IMR-90 (cell line): ENCODE measurements at regions not wholly inside any gene's neighbourhood (a gene's known extent, or its start where the extent isn't known, plus 50 kb on each side); places are given as distances from the start of the nearest gene placed in this dataset.

ENCODE experiments used
- ATAC-seq: fragments of 200-7000 bp; cut with Tn5 transposase; 2 replicates; pipeline ENCODE4 v1.9.1; 2020; ENCODE audit warnings: low read depth, mild to moderate bottlenecking, moderate library complexity
- BruUV-seq: library from RNA; stranded (reverse); fragments of 400-500 nt; replicated peaks from 2 replicates; lab custom pipeline; 2021; lab: Mats Ljungman, UMichigan
- CTCF ChIA-PET: fragments of 300-600 bp; formaldehyde crosslinking; extraction: SDS; loops from one replicate; lab custom pipeline; 2021; ENCODE audit warnings: antibody characterized with exemption; lab: Yijun Ruan, JAX
- POLR2A ChIA-PET: fragments of 300-600 bp; sonication (Branson Sonifier 250); formaldehyde crosslinking; loops from one replicate; lab custom pipeline; 2022; ENCODE audit warnings: antibody characterized with exemption; ENCODE audit not compliant: unreplicated experiment; lab: Charles Lee
- DNase-seq: peaks from one replicate; pipeline ENCODE4 v3.0.0; 2013
- H2AFZ ChIP-seq: replicated peaks from 2 replicates; pipeline ENCODE3; 2013; ENCODE audit warnings: low read length, mild to moderate bottlenecking; ENCODE audit not compliant: poor library complexity
- H2AK5ac ChIP-seq: 2 replicates; pipeline ENCODE4 v1.6.1; 2013; ENCODE audit warnings: low read depth, low read length, inconsistent platforms
- H2AK9ac ChIP-seq: replicated peaks from 2 replicates; pipeline ENCODE3; 2013; ENCODE audit warnings: mild to moderate bottlenecking, low read depth, low read length, moderate library complexity; ENCODE audit not compliant: poor library complexity
- H2BK120ac ChIP-seq: 2 replicates; pipeline ENCODE4 v1.6.1; 2013; ENCODE audit warnings: low read depth, low read length, inconsistent platforms
- H2BK15ac ChIP-seq: 3 replicates; pipeline ENCODE4 v1.6.1; 2013; ENCODE audit warnings: low read depth, low read length, inconsistent platforms
- H2BK20ac ChIP-seq: 2 replicates; pipeline ENCODE4 v1.6.1; 2013; ENCODE audit warnings: low read depth, mild to moderate bottlenecking, inconsistent platforms, low read length, moderate library complexity
- H2BK5ac ChIP-seq: 2 replicates; pipeline ENCODE4 v1.6.1; 2013; ENCODE audit warnings: mild to moderate bottlenecking, low read depth, low read length, inconsistent platforms; ENCODE audit not compliant: poor library complexity, severe bottlenecking
- H3K14ac ChIP-seq: replicated peaks from 2 replicates; pipeline ENCODE4 v1.6.1; 2013; ENCODE audit warnings: low read depth, low read length, inconsistent platforms
- H3K18ac ChIP-seq: 2 replicates; pipeline ENCODE4 v1.6.1; 2013; ENCODE audit warnings: low read depth, low read length, control low read depth
- H3K23ac ChIP-seq: 2 replicates; pipeline ENCODE4 v1.6.1; 2013; ENCODE audit warnings: low read depth, low read length, inconsistent platforms
- H3K27ac ChIP-seq: 2 replicates; pipeline ENCODE4 v1.5.1; 2013; ENCODE audit warnings: mild to moderate bottlenecking, control low read depth, low read length; ENCODE audit not compliant: insufficient read depth
- H3K27me3 ChIP-seq: 2 replicates; pipeline ENCODE4 v1.6.1; 2013; ENCODE audit warnings: low read length; ENCODE audit not compliant: control insufficient read depth, insufficient read depth
- H3K36me3 ChIP-seq: 2 replicates; pipeline ENCODE4 v1.6.1; 2013; ENCODE audit warnings: low read length, mixed read lengths; ENCODE audit not compliant: control insufficient read depth, insufficient read depth
- H3K4ac ChIP-seq: 2 replicates; pipeline ENCODE4 v1.6.1; 2013; ENCODE audit warnings: low read depth, low read length, inconsistent platforms
- H3K4me1 ChIP-seq: 2 replicates; pipeline ENCODE4 v1.6.1; 2013; ENCODE audit warnings: low read length, mixed read lengths; ENCODE audit not compliant: control insufficient read depth, insufficient read depth
- H3K4me2 ChIP-seq: 2 replicates; pipeline ENCODE4 v1.6.1; 2013; ENCODE audit warnings: low read depth, mild to moderate bottlenecking, control low read depth, low read length, moderate library complexity
- H3K4me3 ChIP-seq: 2 replicates; pipeline ENCODE4 v1.5.1; 2013; ENCODE audit warnings: low read depth, mild to moderate bottlenecking, control low read depth, low read length, moderate library complexity; ENCODE audit not compliant: insufficient read depth
- H3K56ac ChIP-seq: 2 replicates; pipeline ENCODE4 v1.6.1; 2013; ENCODE audit warnings: low read length, inconsistent platforms; ENCODE audit not compliant: insufficient read depth; ENCODE audit errors: extremely low read depth
- H3K79me1 ChIP-seq, 2 experiments: 2 replicates each; pipeline ENCODE4 v1.6.1; 2013; ENCODE audit warnings: low read length in 2 of 2, inconsistent platforms in 1 of 2, low read depth in 1 of 2
- H3K9ac ChIP-seq: 2 replicates; pipeline ENCODE4 v1.6.1; 2013; ENCODE audit warnings: low read depth, low read length, control low read depth
- H3K9me1 ChIP-seq: 2 replicates; pipeline ENCODE4 v1.6.1; 2013; ENCODE audit warnings: low read length, inconsistent platforms; ENCODE audit not compliant: insufficient read depth
- H3K9me3 ChIP-seq: 2 replicates; pipeline ENCODE4 v1.6.1; 2013; ENCODE audit warnings: low read length; ENCODE audit not compliant: control insufficient read depth, insufficient read depth
- H4K20me1 ChIP-seq: 2 replicates; pipeline ENCODE4 v1.6.1; 2013; ENCODE audit warnings: low read length, inconsistent platforms; ENCODE audit not compliant: insufficient read depth
- H4K5ac ChIP-seq: 2 replicates; pipeline ENCODE4 v1.6.1; 2013; ENCODE audit warnings: mild to moderate bottlenecking, low read depth, low read length, control low read depth
- H4K8ac ChIP-seq, 2 experiments: 2 replicates each; pipeline ENCODE4 v1.6.1; 2013; ENCODE audit warnings: low read depth in 2 of 2, low read length in 2 of 2, control low read depth in 1 of 2, inconsistent platforms in 1 of 2
- H4K91ac ChIP-seq: 2 replicates; pipeline ENCODE4 v1.6.1; 2013; ENCODE audit warnings: low read depth, low read length, inconsistent platforms; ENCODE audit not compliant: insufficient read depth
- CTCF ChIP-seq: conservative IDR thresholded peaks from 2 replicates; pipeline ENCODE4 v1.5.1; 2012; ENCODE audit warnings: mild to moderate bottlenecking, low read depth, low read length, improper control_type of control experiment
- ELK1 ChIP-seq: fragments of 150-350 bp; IDR thresholded peaks from 2 replicates; pipeline ENCODE4 v1.6.1; 2016; ENCODE audit warnings: low read depth, mild to moderate bottlenecking, low read length, moderate library complexity, borderline replicate concordance
- NFE2L2 ChIP-seq: fragments of 150-350 bp; IDR thresholded peaks from 2 replicates; pipeline ENCODE4 v1.6.1; 2016; ENCODE audit warnings: low read depth, mild to moderate bottlenecking, low read length
- RAD21 ChIP-seq: IDR thresholded peaks from 2 replicates; pipeline ENCODE4 v1.6.1; 2012; ENCODE audit warnings: low read length, improper control_type of control experiment
- RFX5 ChIP-seq: IDR thresholded peaks from 2 replicates; pipeline ENCODE4 v1.8.0; 2012; ENCODE audit warnings: low read depth, mild to moderate bottlenecking, low read length, moderate library complexity
- SMC3 ChIP-seq: fragments of 150-350 bp; IDR thresholded peaks from 2 replicates; pipeline ENCODE4 v1.6.1; 2016; ENCODE audit warnings: low read depth, mild to moderate bottlenecking, antibody characterized with exemption, low read length, moderate library complexity
- WGBS, 2 experiments: methylation state at CpG; one replicate each; pipeline versions ENCODE4 v1.1.5 to v1.1.7; 2013; ENCODE audit warnings: missing lambda C conversion rate in 2 of 2; ENCODE audit not compliant: insufficient read length in 1 of 2; ENCODE audit errors: extremely low coverage in 2 of 2; 5-methylcytosine and 5-hydroxymethylcytosine counted together
- dilution Hi-C: fragments of 300-500 bp; cut with HindIII; formaldehyde crosslinking; loops from one replicate; pipeline ENCODE4 v1.14.3; 2018; ENCODE audit warnings: low sequenced_read_pairs; ENCODE audit not compliant: unreplicated experiment
- in situ Hi-C: fragments of 300-500 bp; cut with MboI; formaldehyde crosslinking; loops from 3 replicates; pipeline ENCODE4 v1.14.3; 2019; ENCODE audit warnings: low sequenced_read_pairs, inconsistent platforms, mixed read lengths
- intact Hi-C: fragments of 100-400 bp; cut with micrococcal nuclease; formaldehyde crosslinking; loops from 2 replicates; pipeline ENCODE4 v1.10.0; 2022

DNA sequence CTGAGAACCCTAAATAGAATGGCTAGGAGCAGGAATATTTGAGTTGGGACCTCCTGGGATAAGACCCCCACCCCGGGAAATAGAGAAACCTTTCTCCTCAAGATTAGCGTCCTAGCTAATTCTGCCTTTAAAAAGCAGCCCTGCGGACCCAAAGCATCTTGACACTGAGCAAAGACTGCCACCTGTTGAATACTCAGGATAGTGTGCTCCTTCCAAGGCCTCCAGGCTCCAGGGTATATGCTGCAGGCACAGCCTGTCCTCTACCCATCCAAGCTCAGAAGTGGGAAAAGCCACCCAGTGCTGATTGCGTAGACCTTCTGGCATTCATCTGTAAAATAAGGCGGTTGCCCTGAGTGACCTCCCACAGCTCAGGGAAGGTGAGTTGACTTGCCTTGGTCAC lies 456.2 kb upstream of the DYNLRB2 start:
- no TSS peak for BruUV-seq
- ChIA-PET CTCF (interaction anchor here (0.6 to 1.1 kb wide), 2 partner anchors 21 to 86 kb away, joined by 3 to 4 read pairs; no protein-coding TSS in a partner anchor), POLR2A (no interaction called here)
- Histone ChIP-seq H2AK9ac (no peak overlapping the region), H4K91ac (no peak overlapping the region), H3K27me3 (no peaks in the 10 kb centered on the region), H2BK20ac (no peak overlapping the region), H2BK120ac (no peak overlapping the region), H3K36me3 (no peaks in the 10 kb centered on the region), H3K56ac (no peak overlapping the region), H3K9me1 (no peaks in the 10 kb centered on the region), H3K4me2 (no peak overlapping the region), H3K9me3 (no peaks in the 10 kb centered on the region), H2AFZ (no peak overlapping the region), H3K4me3 (no peak overlapping the region), H3K14ac (no peak overlapping the region), H4K20me1 (no peaks in the 10 kb centered on the region), H3K79me1 (no peaks in the 10 kb centered on the region), H2BK15ac (no peak overlapping the region), H3K4ac (no peak overlapping the region), H2BK5ac (no peak overlapping the region), H4K5ac (no peak overlapping the region), H3K23ac (no peak overlapping the region), H3K4me1 (no peaks in the 10 kb centered on the region), H3K18ac (no peak overlapping the region), H3K9ac (no peak overlapping the region), H2AK5ac (no peak overlapping the region), H3K27ac (no peak overlapping the region), H4K8ac (no peak overlapping the region)
- TF ChIP-seq RFX5 (no peak), SMC3 (peak; percentile 18; the same call in 1 of the 2 replicates), RAD21 (peak; percentile 53), ELK1 (no peak), CTCF (peak; percentile 33), NFE2L2 (no peak)
- intact Hi-C loops (loop anchor here (5.0 kb wide), 1 partner anchor 87 kb away; no protein-coding TSS in a partner anchor), dilution Hi-C loops (no loop called here), in situ Hi-C loops (no loop called here)
- no peak for DNase-seq
- no peak for ATAC-seq
- no CpG with 5 or more reads among the region's 5 CpGs for WGBS, 2 experiments
